Neutrophil (primary cell): ENCODE measurements at regions not wholly inside any gene's neighbourhood (a gene's known extent, or its start where the extent isn't known, plus 50 kb on each side); places are given as distances from the start of the nearest gene placed in this dataset.

Source experiments
- H3K27ac ChIP-seq: fragments of 200-600 bp; sonication (generic); 2 replicates; pipeline ENCODE4 v1.5.1; 2016; ENCODE audit warnings: mild to moderate bottlenecking, moderate library complexity
- H3K27me3 ChIP-seq: fragments of 200-600 bp; sonication (generic); 2 replicates; pipeline ENCODE4 v1.6.0; 2016; ENCODE audit warnings: mild to moderate bottlenecking
- H3K36me3 ChIP-seq: fragments of 200-600 bp; sonication (generic); 2 replicates; pipeline ENCODE4 v1.5.1; 2017
- H3K4me1 ChIP-seq, 2 experiments: fragments of 200-600 bp in 1 of 2; sonication (generic) in 1 of 2; 1 replicate in 1 of 2; 2 replicates in 1 of 2; pipeline versions ENCODE4 v1.5.1 to v1.6.1; 2013 to 2016; ENCODE audit warnings: low read depth in 1 of 2, low read length in 1 of 2, mild to moderate bottlenecking in 1 of 2, moderate library complexity in 1 of 2; ENCODE audit not compliant: control insufficient read depth in 1 of 2, insufficient read depth in 1 of 2
- H3K4me3 ChIP-seq, 2 experiments: fragments of 200-600 bp in 1 of 2; sonication (generic) in 1 of 2; 1 replicate in 1 of 2; 2 replicates in 1 of 2; pipeline ENCODE4 v1.5.1; 2013 to 2016; ENCODE audit warnings: low read depth in 1 of 2, low read length in 1 of 2, mild to moderate bottlenecking in 1 of 2, moderate library complexity in 1 of 2
- H3K9me3 ChIP-seq: fragments of 200-600 bp; sonication (generic); 2 replicates; pipeline ENCODE4 v1.5.1; 2016
- CTCF ChIP-seq: fragments of 200-600 bp; sonication (generic); IDR thresholded peaks from 2 replicates; pipeline ENCODE4 v1.5.1; 2016; ENCODE audit warnings: antibody characterized with exemption

GRCh38 chr12:77315407-77315806, 250.0 kb upstream of the E2F7 start:
- H3K9me3 ChIP-seq = no peaks in the 10 kb centered on the region
- H3K4me1 ChIP-seq = no peaks in the 10 kb centered on the region
- TF ChIP-seq CTCF = no peak
- no peak overlapping the region for H3K4me3 ChIP-seq
- H3K27ac ChIP-seq = no peak overlapping the region
- H3K36me3 ChIP-seq = no peaks in the 10 kb centered on the region
- no peaks in the 10 kb centered on the region for H3K27me3 ChIP-seq

GRCh38 chr12:77314378-77315052, 249.1 kb upstream of the E2F7 start:
- H3K27ac ChIP-seq = no peak overlapping the region

GRCh38 chr12:77308056-77308455, 242.7 kb upstream of the E2F7 start:
- no peaks in the 10 kb centered on the region for H3K9me3 ChIP-seq
- H3K27ac ChIP-seq = no peak overlapping the region
- H3K4me3 ChIP-seq = no peak overlapping the region
- H3K4me1 ChIP-seq = no peaks in the 10 kb centered on the region
- no peaks in the 10 kb centered on the region for H3K27me3 ChIP-seq
- no peak for TF ChIP-seq CTCF
- H3K36me3 ChIP-seq = no peaks in the 10 kb centered on the region

More at GRCh38 chr12:77314378-77315052, 249.1 kb upstream of the E2F7 start:
- Histone ChIP-seq H3K4me3 (no peak overlapping the region), H3K36me3 (no peaks in the 10 kb centered on the region), H3K4me1 (no peaks in the 10 kb centered on the region), H3K27me3 (no peaks in the 10 kb centered on the region), H3K9me3 (no peaks in the 10 kb centered on the region)
- TF ChIP-seq CTCF = no peak

GRCh38 chr12:77300811-77301210, 235.4 kb upstream of the E2F7 start:
- TF ChIP-seq CTCF = no peak
- H3K4me1 ChIP-seq = no peaks in the 10 kb centered on the region
- H3K36me3 ChIP-seq = no peaks in the 10 kb centered on the region
- H3K27me3 ChIP-seq = no peaks in the 10 kb centered on the region
- H3K4me3 ChIP-seq = no peak overlapping the region
- no peak overlapping the region for H3K27ac ChIP-seq
- no peaks in the 10 kb centered on the region for H3K9me3 ChIP-seq

GRCh38 chr12:77299910-77300669, 234.7 kb upstream of the E2F7 start:
- no peak for TF ChIP-seq CTCF
- Histone ChIP-seq H3K9me3 (no peaks in the 10 kb centered on the region), H3K4me1 (no peaks in the 10 kb centered on the region), H3K4me3 (no peak overlapping the region), H3K36me3 (no peaks in the 10 kb centered on the region), H3K27me3 (no peaks in the 10 kb centered on the region), H3K27ac (no peak overlapping the region)
